HG03025 (cell line): ENCODE measurements at regions not wholly inside any gene's neighbourhood (a gene's known extent, or its start where the extent isn't known, plus 50 kb on each side); places are given as distances from the start of the nearest gene placed in this dataset.

ENCODE experiments used
- ATAC-seq: cut with Tn5 transposase; IDR thresholded peaks from one replicate; pipeline ENCODE4 v1.9.1; 2021; ENCODE audit warnings: mild to moderate bottlenecking, moderate library complexity; ENCODE audit not compliant: unreplicated experiment, low FRiP score

GRCh38 chr15:35722501-35722900 is 176.5 kb upstream of the DPH6 start:
- ATAC-seq = no peak

- ATAC-seq = no peak
Measured at GRCh38 chr15:35723120-35723847, 177.3 kb upstream of the DPH6 start.

DNA sequence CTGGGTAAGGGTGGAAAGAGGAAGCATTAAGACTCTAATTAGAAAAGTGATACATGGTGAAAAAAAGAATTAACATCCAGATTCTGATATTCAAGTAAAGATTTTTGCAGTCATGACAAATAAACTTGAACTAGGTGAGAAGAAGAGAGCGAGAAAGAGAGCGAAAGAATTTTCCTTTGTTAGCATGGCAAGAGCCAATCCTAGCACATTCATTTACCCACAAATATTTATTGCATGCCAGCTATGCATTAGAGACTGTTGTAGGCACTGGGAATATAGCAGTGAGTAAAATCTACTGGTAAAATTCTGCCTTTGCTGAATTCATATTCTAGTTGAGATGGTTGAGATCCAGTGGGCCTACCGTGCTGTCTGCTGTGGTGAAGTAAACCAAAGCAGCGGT is 177.9 kb upstream of the DPH6 start:
- no peak for ATAC-seq

GRCh38 chr15:35724626-35725025 is 178.7 kb upstream of the DPH6 start:
- ATAC-seq = no peak

DNA sequence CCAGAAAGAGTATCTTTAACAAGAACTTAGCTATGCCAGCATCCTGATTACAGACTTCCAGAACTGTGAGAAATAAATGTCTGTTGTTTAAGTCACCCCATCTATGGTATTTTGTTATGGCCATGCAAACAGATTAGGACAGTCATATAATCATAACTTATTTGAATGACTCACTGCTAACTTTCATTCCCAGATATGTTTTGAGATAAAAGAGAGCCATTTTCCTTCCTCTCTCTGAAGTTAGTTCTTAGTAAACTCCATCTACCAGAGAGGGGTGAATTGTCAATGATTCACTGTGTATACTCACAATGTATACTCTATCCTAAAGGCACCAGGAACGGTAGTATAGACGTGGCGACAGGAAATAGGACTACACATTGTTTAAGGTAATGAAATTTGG is 179.4 kb upstream of the DPH6 start:
- no peak for ATAC-seq

DNA sequence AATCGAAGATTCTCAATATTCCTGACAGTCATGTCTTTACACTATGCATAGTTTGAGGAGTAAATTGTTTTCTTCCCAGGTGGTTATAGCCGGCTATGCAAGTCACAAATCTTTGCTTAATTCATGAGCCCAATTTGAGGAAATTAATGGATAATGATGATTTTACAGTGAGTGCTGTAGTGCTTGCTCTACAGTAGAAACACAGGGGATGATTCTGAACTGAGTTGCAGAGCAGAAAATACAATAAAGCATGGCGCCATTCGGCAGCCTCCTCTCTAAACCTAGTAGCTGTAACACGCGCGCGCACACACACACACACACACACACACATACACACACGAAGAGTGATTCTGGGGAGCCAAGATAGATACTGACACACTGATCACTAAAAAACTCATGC is 181.7 kb upstream of the DPH6 start:
- no peak for ATAC-seq

GRCh38 chr15:35728219-35728940 is 182.4 kb upstream of the DPH6 start:
- ATAC-seq = no peak

- no peak for ATAC-seq
Measured at GRCh38 chr15:35736150-35736549, 190.2 kb upstream of the DPH6 start.

GRCh38 chr15:35737441-35737840 is 191.5 kb upstream of the DPH6 start:
- no peak for ATAC-seq

DNA sequence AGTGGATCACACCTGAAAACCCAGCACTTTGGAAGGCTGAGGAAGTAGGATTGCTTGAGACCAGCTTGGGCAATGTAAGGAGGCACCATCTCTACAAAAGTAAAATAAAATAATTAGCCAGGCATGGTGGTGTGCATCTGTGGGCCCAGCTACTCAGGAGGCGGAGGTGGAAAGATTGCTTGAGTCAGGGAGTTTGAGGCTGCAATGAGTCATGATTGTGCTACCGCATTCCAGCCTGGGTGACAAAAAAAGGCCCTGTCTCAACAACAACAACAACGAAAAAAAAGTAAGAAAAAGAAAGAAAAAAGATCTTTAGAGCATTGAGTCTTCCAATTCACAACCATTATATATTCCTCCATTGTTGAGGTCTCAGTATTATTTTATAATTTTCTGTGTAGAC is 192.4 kb upstream of the DPH6 start:
- no peak for ATAC-seq

DNA sequence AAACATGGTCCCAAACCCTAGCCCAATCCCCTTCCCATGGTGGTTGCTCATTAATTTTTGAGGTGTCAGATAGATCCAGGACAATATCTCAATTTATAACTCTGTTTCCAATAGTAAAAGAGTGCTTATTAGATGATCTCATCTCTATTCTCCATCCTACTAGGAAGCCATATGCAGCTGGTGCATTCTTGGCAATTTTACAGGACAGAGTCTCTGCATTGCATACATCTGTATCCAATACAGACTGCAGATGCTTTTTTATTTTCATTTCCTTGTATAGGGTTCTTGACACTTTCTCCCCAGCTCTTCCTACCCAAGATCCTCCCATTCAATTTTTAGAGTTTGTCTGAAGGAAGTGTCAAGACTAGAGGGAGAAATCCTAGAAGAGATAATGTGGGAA is 194.8 kb upstream of the DPH6 start:
- ATAC-seq = no peak

DNA sequence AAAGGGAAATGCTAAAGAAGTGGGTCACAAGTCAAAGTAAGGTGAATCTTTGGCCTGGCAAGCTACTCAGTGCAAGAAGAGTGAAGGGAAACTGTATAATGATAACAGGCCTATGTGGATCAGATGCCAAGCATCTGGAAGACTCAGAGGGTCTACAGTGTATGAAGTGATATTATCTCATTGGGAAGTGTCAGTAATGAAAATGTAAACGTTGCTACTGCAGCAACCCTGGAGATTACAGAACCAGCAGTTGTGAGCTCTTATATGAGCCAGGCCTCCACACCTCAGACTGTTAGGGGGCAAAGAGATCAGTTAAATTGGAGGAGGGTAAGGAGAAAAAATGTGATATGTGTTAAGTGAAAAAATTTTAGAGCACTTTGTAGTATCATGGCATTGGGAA is 195.4 kb upstream of the DPH6 start:
- ATAC-seq = no peak

- ATAC-seq = no peak
Measured at GRCh38 chr15:35741881-35742280, 195.9 kb upstream of the DPH6 start.

- ATAC-seq = no peak
Measured at GRCh38 chr15:35743321-35743720, 197.4 kb upstream of the DPH6 start.

DNA sequence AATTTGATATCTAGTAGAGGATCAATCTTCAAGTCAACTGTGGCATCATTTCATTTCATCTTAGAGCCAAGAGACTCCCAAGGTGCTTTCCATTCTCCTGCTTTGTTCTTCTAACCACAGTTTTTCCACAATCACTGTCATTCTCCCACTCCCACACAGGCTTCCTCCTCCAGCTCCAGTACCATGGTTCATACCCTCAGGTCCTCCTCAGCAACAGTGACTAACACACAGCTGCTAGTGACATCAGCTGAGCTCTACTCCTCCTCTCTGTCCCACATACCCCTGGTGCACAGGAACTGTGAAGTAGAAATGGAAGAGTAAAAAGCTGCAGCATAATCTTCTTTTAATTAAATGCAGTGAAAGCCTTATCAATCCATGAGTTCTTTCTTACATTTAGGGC is 200.2 kb upstream of the DPH6 start:
- no peak for ATAC-seq

DNA sequence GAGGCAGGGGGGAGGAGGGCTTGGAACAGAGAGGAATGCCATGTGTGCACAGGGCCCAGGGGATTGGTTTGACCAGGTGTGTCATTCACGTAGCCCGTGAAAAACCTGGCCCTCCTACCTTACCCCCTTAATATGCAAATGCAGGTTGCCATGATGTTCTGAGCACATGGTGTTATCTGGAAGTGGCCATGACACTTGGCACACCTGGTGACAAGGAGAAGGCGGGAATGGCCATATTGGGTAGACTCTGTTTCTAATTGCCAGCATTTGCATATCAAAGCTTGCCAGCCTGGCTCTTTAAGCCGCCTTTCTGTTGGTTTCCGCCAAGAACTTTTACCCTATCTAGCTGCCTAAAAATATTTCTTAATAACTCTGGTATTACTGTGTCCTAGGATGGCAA is 202.1 kb upstream of the DPH6 start:
- ATAC-seq = no peak

- ATAC-seq = no peak
Measured at GRCh38 chr15:35750051-35750450, 204.1 kb upstream of the DPH6 start.

- ATAC-seq = no peak
Measured at GRCh38 chr15:35751413-35752133, 205.6 kb upstream of the DPH6 start.

DNA sequence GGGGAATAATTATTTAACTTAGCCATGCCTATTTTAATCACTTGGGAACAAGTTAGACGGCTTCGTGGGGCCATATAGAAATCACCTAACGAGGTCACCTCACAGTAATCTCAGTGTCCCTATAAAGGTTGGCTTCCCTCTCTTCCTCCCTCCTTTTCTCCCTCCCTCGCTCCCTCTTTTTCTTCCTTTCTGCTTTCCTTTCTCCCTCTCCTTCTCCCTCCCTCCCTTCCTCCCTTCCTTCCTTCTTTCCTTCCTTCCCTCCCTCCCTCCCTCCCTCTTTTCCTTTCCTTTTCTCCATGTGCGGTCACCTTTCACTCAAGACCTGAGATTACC is 206.1 kb upstream of the DPH6 start:
- no peak for ATAC-seq

GRCh38 chr15:35753486-35753885 is 207.5 kb upstream of the DPH6 start:
- ATAC-seq = no peak

GRCh38 chr15:35755237-35755802 is 209.4 kb upstream of the DPH6 start:
- no peak for ATAC-seq
